GM19023 (cell line): ENCODE measurements at regions not wholly inside any gene's neighbourhood (a gene's known extent, or its start where the extent isn't known, plus 50 kb on each side); places are given as distances from the start of the nearest gene placed in this dataset.
"Not testable (repeated sequence)": the region's sequence is repeated elsewhere in the genome, so short reads cannot be mapped to it uniquely, and the experiment has no call there.

Experiments used
- ATAC-seq: cut with Tn5 transposase; IDR thresholded peaks from one replicate; pipeline ENCODE4 v1.9.1; 2021; ENCODE audit warnings: mild to moderate bottlenecking, moderate library complexity; ENCODE audit not compliant: unreplicated experiment

GRCh38 chr13:54572037-54572436 is 1543.4 kb downstream of the OLFM4 start:
- not testable (repeated sequence) for ATAC-seq

GRCh38 chr13:54573186-54573585 is 1544.6 kb downstream of the OLFM4 start:
- ATAC-seq = no peak

DNA sequence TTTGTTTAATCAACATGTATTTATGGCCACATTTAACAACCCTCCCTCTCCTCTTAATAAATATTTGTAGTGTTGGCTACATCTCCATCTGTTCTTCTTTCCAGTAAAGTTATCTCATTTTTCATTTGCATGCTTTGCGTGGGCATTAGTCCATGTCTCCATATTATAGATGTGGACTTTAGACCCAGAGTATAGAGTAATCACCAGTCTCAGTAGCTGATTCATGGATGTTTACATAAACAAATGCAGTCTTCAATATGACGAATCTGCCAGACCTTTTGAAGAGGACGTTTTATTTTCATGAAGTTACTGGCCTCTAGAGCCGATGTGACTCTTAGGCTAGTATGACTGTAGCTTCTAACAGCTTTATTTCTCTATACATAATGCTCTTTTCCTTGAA is 1546.2 kb downstream of the OLFM4 start:
- no peak for ATAC-seq

- no peak for ATAC-seq
Measured at GRCh38 chr13:54591540-54591939, 1562.9 kb downstream of the OLFM4 start.

- no peak for ATAC-seq
Measured at GRCh38 chr13:54592201-54592600, 1563.6 kb downstream of the OLFM4 start.

DNA sequence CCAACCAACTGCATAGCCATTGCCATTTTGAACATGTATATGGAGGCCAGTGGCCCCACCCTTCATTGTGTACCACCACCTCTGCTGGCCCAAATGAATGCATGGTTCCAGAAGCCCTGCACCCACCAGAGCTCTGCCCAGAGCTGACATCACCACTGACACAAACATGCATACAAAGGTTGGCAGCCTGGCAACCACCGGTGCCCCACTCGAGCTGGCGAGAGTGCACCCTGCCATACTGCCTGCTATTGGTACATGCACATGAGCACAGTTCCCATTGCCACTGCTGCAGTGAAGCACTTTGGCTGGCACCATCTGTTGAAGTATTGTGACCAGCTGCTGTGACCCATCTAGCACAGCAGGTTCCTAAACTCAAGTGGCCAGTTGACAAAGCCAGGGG is 1564.9 kb downstream of the OLFM4 start:
- ATAC-seq = no peak

- ATAC-seq = no peak
Measured at GRCh38 chr13:54597540-54598088, 1569.0 kb downstream of the OLFM4 start.

DNA sequence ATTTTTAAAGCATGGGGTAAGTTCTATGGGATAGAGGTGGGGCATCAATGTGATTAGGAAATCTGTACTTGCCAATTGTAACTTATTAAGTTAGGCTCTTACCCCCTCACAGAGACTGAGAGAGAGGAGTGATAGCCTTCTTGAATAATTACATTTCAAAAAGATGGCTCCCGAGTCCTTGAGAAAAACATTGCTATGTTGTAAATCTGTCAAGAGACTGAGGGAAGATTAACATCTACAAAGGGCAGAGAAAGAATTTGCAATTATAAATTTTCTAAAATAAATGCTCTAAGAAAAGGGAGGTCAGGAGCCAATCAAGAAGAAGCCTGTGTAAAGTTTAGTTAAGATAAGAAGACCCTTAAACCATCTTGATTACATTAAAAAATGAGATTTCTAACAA is 1570.8 kb downstream of the OLFM4 start:
- no peak for ATAC-seq

DNA sequence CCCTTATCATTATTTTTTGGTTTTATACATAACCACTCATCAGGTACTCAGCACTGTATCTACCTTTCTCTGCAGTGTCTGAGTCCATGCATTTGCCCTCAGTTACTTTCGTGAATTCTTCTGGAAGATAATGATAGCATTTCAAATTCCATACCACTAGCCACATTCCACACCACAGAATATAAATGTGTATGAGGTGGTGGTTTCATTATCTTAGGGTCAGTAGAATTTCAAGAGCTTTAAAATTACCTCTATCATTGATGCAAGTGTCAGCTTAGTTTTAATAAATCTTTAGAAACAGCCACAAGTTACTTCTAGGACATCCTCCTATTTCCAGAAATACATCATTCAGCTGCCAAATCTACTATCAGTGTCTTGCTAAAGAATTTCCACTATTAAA is 1578.3 kb downstream of the OLFM4 start:
- no peak for ATAC-seq

GRCh38 chr13:54607421-54607820 is 1578.8 kb downstream of the OLFM4 start:
- no peak for ATAC-seq

DNA sequence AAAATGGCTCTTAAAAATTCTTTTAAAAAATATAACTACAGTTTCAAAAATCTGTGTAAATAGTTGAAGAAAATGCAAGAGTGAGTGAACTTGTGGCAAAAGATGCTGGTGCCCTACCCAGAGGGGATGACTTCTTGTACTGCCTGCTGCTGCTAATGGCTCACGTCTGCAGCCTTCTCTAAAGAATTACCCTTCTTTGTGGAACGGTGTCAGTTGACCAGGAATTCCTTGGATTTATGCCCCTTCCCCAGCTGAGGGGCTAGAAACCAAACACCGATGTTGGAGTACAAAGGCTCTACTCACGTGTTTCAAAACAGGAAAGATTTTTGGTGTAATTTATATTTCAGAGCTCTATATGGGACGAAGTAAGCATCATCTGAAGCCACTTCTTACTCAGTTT is 1582.8 kb downstream of the OLFM4 start:
- no peak for ATAC-seq

GRCh38 chr13:54614726-54615125 is 1586.1 kb downstream of the OLFM4 start:
- ATAC-seq = no peak

GRCh38 chr13:54626504-54626903 is 1597.9 kb downstream of the OLFM4 start:
- ATAC-seq = not testable (repeated sequence)

DNA sequence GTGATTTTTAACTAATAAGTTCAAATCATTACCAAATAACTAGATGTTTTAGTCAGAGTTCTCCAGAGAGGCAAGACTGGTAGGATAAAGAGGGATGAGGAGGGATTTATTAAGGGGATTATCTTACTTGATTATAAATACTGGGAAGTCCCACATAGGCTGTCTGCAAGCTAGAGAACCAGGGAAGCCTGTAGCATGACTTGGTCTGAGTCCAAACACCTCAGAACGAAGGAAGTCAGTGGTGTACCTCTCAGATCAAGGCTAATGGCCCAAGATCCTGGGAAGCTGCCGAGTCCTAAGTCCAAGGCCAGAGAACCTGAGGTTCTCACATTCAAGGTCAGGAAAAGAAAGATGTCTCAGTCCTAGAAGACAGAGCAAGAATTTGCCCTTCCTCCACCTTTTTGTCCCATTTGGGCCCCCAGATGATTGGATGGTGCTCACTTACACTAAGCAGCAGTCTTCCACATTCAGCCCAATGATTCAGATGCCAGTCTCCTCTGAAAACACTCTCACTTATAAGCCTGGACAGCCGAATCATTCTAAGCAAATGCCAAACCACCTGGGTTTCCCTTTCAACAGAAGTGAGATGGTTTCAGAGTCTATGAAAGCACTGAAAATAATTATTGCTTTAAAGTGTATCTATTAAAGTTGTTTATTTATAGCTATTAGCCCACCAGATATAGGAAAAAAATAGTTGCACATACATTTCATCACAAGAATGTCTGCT is 1599.2 kb downstream of the OLFM4 start:
- ATAC-seq = no peak

DNA sequence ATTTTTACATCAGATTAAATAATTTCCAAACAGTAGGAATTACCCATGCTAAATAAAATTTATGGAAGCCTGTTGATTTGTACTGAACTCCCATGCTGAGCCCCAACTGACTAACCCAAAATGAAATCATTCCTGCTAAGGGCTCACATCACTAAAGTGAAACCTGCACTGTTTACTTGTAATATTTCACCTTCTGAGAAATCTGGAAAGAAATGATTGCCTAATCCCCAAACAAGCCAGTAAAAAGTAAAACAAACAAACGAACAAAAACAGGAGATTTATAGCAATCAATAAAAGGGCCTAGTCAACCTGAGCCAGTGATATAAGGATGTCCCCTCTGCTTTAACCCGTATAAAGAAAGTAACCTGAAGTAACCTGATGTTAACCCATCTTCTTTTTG is 1599.8 kb downstream of the OLFM4 start:
- ATAC-seq = no peak

GRCh38 chr13:54633456-54633855 is 1604.8 kb downstream of the OLFM4 start:
- no peak for ATAC-seq

- no peak for ATAC-seq
Measured at GRCh38 chr13:54636231-54636630, 1607.6 kb downstream of the OLFM4 start.

DNA sequence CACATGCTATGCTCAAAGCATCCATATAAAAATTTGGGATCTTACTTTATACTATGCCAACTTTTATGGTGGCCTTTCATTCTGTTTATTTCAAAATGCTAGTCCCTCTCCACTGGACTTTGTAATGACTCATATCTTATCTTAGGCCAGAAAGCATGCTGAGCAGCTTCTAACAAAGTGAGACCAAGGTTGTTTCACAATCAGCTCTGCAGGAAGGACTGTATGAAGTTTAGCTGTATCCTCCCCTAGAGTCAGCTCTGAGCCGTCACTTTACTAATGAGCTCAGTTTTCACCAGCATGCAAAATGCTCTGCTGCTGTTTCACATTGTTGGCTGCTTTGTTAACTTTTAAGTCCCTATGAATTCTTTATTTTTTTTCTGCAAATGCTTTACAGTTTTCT is 1608.8 kb downstream of the OLFM4 start:
- no peak for ATAC-seq

GRCh38 chr13:54640719-54641118 is 1612.1 kb downstream of the OLFM4 start:
- ATAC-seq = no peak

DNA sequence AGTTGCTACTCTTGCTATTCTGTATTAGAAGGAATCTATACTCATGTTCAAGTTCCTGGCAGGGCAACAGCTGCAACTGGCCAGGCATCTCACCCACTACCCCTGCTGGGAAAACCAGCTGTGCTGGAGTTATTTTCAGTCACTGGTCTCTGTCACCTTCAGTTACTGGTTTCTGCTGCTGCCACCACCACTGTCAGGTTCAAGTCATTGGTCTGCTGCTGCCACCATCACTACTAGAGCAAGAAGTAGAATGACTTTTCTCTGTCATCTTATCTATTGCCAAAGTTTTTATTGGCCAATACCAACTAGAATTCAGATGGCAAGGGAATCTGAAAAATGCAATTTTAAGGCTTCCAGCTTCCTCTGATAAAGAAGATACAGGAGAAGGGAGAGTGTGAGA is 1615.2 kb downstream of the OLFM4 start:
- ATAC-seq = no peak

- ATAC-seq = no peak
Measured at GRCh38 chr13:54647275-54647674, 1618.7 kb downstream of the OLFM4 start.

DNA sequence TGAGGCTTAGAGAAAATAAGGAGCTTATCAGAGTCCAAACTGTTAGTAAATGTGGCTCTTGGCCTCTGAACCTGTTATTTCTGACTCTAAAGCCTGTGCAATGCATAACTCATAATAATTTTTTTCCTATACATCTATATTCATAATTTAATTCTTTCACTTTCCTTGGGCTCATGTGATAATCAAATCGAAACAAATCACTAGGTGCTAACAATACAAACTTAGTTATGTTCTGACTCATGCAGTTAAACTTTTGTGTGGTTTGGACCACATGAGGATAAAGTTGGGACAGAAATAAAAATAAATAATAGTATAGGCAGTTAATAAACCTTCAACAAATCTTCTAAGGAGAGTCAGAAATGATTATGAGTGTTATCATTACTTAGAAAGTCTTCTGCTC is 1629.0 kb downstream of the OLFM4 start:
- no peak for ATAC-seq

DNA sequence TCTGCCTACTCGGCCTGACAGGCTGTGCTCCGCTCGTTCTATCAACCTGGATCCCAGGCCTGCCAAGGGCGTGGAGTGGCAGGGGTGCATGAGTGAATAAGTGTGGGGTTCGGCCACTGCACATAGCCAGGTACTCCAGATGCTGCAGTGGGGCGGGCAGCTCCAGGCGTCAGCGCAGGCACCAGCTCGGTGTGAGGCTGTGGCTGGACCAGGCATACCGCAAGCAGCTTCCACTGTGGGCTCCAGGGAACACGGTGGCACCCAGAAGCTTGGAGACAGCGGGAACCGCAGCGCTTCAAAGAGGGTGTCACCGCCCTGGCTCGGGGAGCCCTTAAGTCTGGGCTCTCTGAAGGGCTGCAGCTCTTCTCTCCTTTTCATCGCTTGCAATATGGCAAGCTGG is 1630.2 kb downstream of the OLFM4 start:
- ATAC-seq = no peak
